ENCODE measurements at regions not wholly inside any gene's neighbourhood (a gene's known extent, or its start where the extent isn't known, plus 50 kb on each side); places are given as distances from the start of the nearest gene placed in this dataset.

GRCh38 chr18:47566809-47567208, 315.3 kb upstream of the SKOR2 start:
- H3K36me3 ChIP-seq (ENCODE audit: insufficient read depth, low read length): no peaks in the 10 kb centered on the region
- no peak overlapping the region for H3K27ac ChIP-seq
- TF ChIP-seq EZH2 (IDR thresholded peaks at IDR 0.05) (no peak), POLR2AphosphoS5 (IDR thresholded peaks at IDR 0.05; ENCODE audit: borderline replicate concordance, low read depth, low read length) (no peak), FOXP2 (optimal IDR thresholded peaks at IDR 0.05; ENCODE audit: control extremely low read depth, extremely low read length, insufficient read depth) (no peak)
- no peaks in the 10 kb centered on the region for H3K9me3 ChIP-seq (ENCODE audit: low read depth, low read length)
- no peak overlapping the region for H3K4me3 ChIP-seq
- H3K9ac ChIP-seq (ENCODE audit: insufficient read length): no peak overlapping the region
- DNase-seq (ENCODE audit: low read depth, low spot score): no peak

GRCh38 chr18:47560723-47561715, 309.6 kb upstream of the SKOR2 start:
- no peaks in the 10 kb centered on the region for H3K9me3 ChIP-seq (ENCODE audit: low read depth, low read length)
- no peak for TF ChIP-seq EZH2 (IDR thresholded peaks at IDR 0.05)
- TF ChIP-seq FOXP2 (optimal IDR thresholded peaks at IDR 0.05; ENCODE audit: control extremely low read depth, extremely low read length, insufficient read depth): no peak
- TF ChIP-seq POLR2AphosphoS5 (IDR thresholded peaks at IDR 0.05; ENCODE audit: borderline replicate concordance, low read depth, low read length): no peak
- H3K36me3 ChIP-seq (ENCODE audit: insufficient read depth, low read length): no peaks in the 10 kb centered on the region
- H3K9ac ChIP-seq (ENCODE audit: insufficient read length): no peak overlapping the region
- no peak overlapping the region for H3K4me3 ChIP-seq
- DNase-seq (ENCODE audit: low read depth, low spot score): no peak
- no peak overlapping the region for H3K27ac ChIP-seq

GRCh38 chr18:47558110-47558750, 306.8 kb upstream of the SKOR2 start:
- no peak overlapping the region for H3K27ac ChIP-seq
- H3K4me3 ChIP-seq: no peak overlapping the region
- H3K9ac ChIP-seq (ENCODE audit: insufficient read length): no peak overlapping the region
- TF ChIP-seq EZH2 (IDR thresholded peaks at IDR 0.05): no peak
- no peak for TF ChIP-seq POLR2AphosphoS5 (IDR thresholded peaks at IDR 0.05; ENCODE audit: borderline replicate concordance, low read depth, low read length)
- TF ChIP-seq FOXP2 (optimal IDR thresholded peaks at IDR 0.05; ENCODE audit: control extremely low read depth, extremely low read length, insufficient read depth): no peak
- no peak for DNase-seq (ENCODE audit: low read depth, low spot score)
- H3K36me3 ChIP-seq (ENCODE audit: insufficient read depth, low read length): no peaks in the 10 kb centered on the region
- H3K9me3 ChIP-seq (ENCODE audit: low read depth, low read length): no peaks in the 10 kb centered on the region

GRCh38 chr18:47557160-47557559, 305.7 kb upstream of the SKOR2 start:
- H3K9ac ChIP-seq (ENCODE audit: insufficient read length): no peak overlapping the region
- H3K4me3 ChIP-seq: no peak overlapping the region
- H3K36me3 ChIP-seq (ENCODE audit: insufficient read depth, low read length): no peaks in the 10 kb centered on the region
- H3K27ac ChIP-seq: no peak overlapping the region
- TF ChIP-seq EZH2 (IDR thresholded peaks at IDR 0.05) (no peak), POLR2AphosphoS5 (IDR thresholded peaks at IDR 0.05; ENCODE audit: borderline replicate concordance, low read depth, low read length) (no peak), FOXP2 (optimal IDR thresholded peaks at IDR 0.05; ENCODE audit: control extremely low read depth, extremely low read length, insufficient read depth) (no peak)
- H3K9me3 ChIP-seq (ENCODE audit: low read depth, low read length): no peaks in the 10 kb centered on the region
- DNase-seq (ENCODE audit: low read depth, low spot score): no peak

GRCh38 chr18:47552783-47553182, 301.3 kb upstream of the SKOR2 start:
- Histone ChIP-seq H3K27ac (no peak overlapping the region), H3K36me3 (ENCODE audit: insufficient read depth, low read length) (no peaks in the 10 kb centered on the region), H3K9ac (ENCODE audit: insufficient read length) (no peak overlapping the region), H3K4me3 (no peak overlapping the region), H3K9me3 (ENCODE audit: low read depth, low read length) (no peaks in the 10 kb centered on the region)
- DNase-seq (ENCODE audit: low read depth, low spot score): no peak
- TF ChIP-seq EZH2 (IDR thresholded peaks at IDR 0.05) (no peak), FOXP2 (optimal IDR thresholded peaks at IDR 0.05; ENCODE audit: control extremely low read depth, extremely low read length, insufficient read depth) (no peak), POLR2AphosphoS5 (IDR thresholded peaks at IDR 0.05; ENCODE audit: borderline replicate concordance, low read depth, low read length) (no peak)

- TF ChIP-seq FOXP2 (optimal IDR thresholded peaks at IDR 0.05; ENCODE audit: control extremely low read depth, extremely low read length, insufficient read depth) (no peak), POLR2AphosphoS5 (IDR thresholded peaks at IDR 0.05; ENCODE audit: borderline replicate concordance, low read depth, low read length) (no peak), EZH2 (IDR thresholded peaks at IDR 0.05) (no peak)
- Histone ChIP-seq H3K36me3 (ENCODE audit: insufficient read depth, low read length) (no peaks in the 10 kb centered on the region), H3K27ac (no peak overlapping the region), H3K9me3 (ENCODE audit: low read depth, low read length) (no peaks in the 10 kb centered on the region), H3K4me3 (no peak overlapping the region), H3K9ac (ENCODE audit: insufficient read length) (no peak overlapping the region)
- DNase-seq (ENCODE audit: low read depth, low spot score): no peak
These were observed 299.2 kb upstream of the SKOR2 start for GRCh38 chr18:47550611-47551010.

- Histone ChIP-seq H3K4me3 (no peak overlapping the region), H3K27ac (no peak overlapping the region), H3K36me3 (ENCODE audit: insufficient read depth, low read length) (no peaks in the 10 kb centered on the region), H3K9me3 (ENCODE audit: low read depth, low read length) (no peaks in the 10 kb centered on the region), H3K9ac (ENCODE audit: insufficient read length) (no peak overlapping the region)
- DNase-seq (ENCODE audit: low read depth, low spot score): no peak
- TF ChIP-seq POLR2AphosphoS5 (IDR thresholded peaks at IDR 0.05; ENCODE audit: borderline replicate concordance, low read depth, low read length): no peak
- no peak for TF ChIP-seq FOXP2 (optimal IDR thresholded peaks at IDR 0.05; ENCODE audit: control extremely low read depth, extremely low read length, insufficient read depth)
- TF ChIP-seq EZH2 (IDR thresholded peaks at IDR 0.05): no peak
These were observed 297.6 kb upstream of the SKOR2 start for GRCh38 chr18:47549021-47549540.

GRCh38 chr18:47547539-47548202, 296.2 kb upstream of the SKOR2 start:
- H3K36me3 ChIP-seq (ENCODE audit: insufficient read depth, low read length): no peaks in the 10 kb centered on the region
- DNase-seq (ENCODE audit: low read depth, low spot score): no peak
- no peak overlapping the region for H3K4me3 ChIP-seq
- TF ChIP-seq FOXP2 (optimal IDR thresholded peaks at IDR 0.05; ENCODE audit: control extremely low read depth, extremely low read length, insufficient read depth): no peak
- TF ChIP-seq EZH2 (IDR thresholded peaks at IDR 0.05): no peak
- TF ChIP-seq POLR2AphosphoS5 (IDR thresholded peaks at IDR 0.05; ENCODE audit: borderline replicate concordance, low read depth, low read length): no peak
- no peaks in the 10 kb centered on the region for H3K9me3 ChIP-seq (ENCODE audit: low read depth, low read length)
- no peak overlapping the region for H3K9ac ChIP-seq (ENCODE audit: insufficient read length)
- no peak overlapping the region for H3K27ac ChIP-seq
